ENCODE measurements at regions not wholly inside any gene's neighbourhood (a gene's known extent, or its start where the extent isn't known, plus 50 kb on each side); places are given as distances from the start of the nearest gene placed in this dataset.

GRCh38 chr5:168109441-168109840 is 182.0 kb upstream of the WWC1 start:
- intact Hi-C loops (cut with micrococcal nuclease; ENCODE audit: unreplicated experiment), result no loop called here
- no peaks in the 10 kb centered on the region for H3K4me1 ChIP-seq (ENCODE audit: insufficient read depth, low read length, poor library complexity, severe bottlenecking)
- H2AFZ ChIP-seq (ENCODE audit: low read length), result no peak overlapping the region
- no peaks in the 10 kb centered on the region for H3K36me3 ChIP-seq (ENCODE audit: insufficient read depth, low read length)
- no peaks in the 10 kb centered on the region for H3K9me2 ChIP-seq (ENCODE audit: insufficient read depth, low read length)
- no peaks in the 10 kb centered on the region for H3K79me2 ChIP-seq (ENCODE audit: insufficient read depth, low read depth, low read length)
- H3K27ac ChIP-seq (ENCODE audit: low read depth, low read length, poor library complexity, severe bottlenecking), result no peak overlapping the region
- no TSS peak for BruUV-seq (replicated peaks)
- ChIA-PET CTCF (ENCODE audit: unreplicated experiment) (no interaction called here), POLR2A (no interaction called here)
- no peak overlapping the region for H3K4me2 ChIP-seq (ENCODE audit: low read length)
- no peak for TF ChIP-seq CTCF (conservative IDR thresholded peaks at IDR 0.05; ENCODE audit: low read length)
- TF ChIP-seq EZH2phosphoT487 (IDR thresholded peaks at IDR 0.05; ENCODE audit: borderline replicate concordance, low read depth, low read length), result no peak
- DNase-seq (ENCODE audit: low spot score), result no peak
- no peak overlapping the region for H3K4me3 ChIP-seq (ENCODE audit: low read depth, low read length, poor library complexity, severe bottlenecking)
- no peaks in the 10 kb centered on the region for H3K9me3 ChIP-seq (ENCODE audit: low read length)
- no peaks in the 10 kb centered on the region for H4K20me1 ChIP-seq (ENCODE audit: insufficient read depth, low read length)

GRCh38 chr5:168110384-168110783 is 181.1 kb upstream of the WWC1 start:
- no peak overlapping the region for H3K27ac ChIP-seq (ENCODE audit: low read depth, low read length, poor library complexity, severe bottlenecking)
- ChIA-PET POLR2A (no interaction called here), CTCF (ENCODE audit: unreplicated experiment) (no interaction called here)
- no TSS peak for BruUV-seq (replicated peaks)
- intact Hi-C loops (cut with micrococcal nuclease; ENCODE audit: unreplicated experiment), result no loop called here
- TF ChIP-seq CTCF (conservative IDR thresholded peaks at IDR 0.05; ENCODE audit: low read length), result no peak
- TF ChIP-seq EZH2phosphoT487 (IDR thresholded peaks at IDR 0.05; ENCODE audit: borderline replicate concordance, low read depth, low read length), result no peak
- DNase-seq (ENCODE audit: low spot score), result no peak
- H3K4me2 ChIP-seq (ENCODE audit: low read length), result no peak overlapping the region
- H2AFZ ChIP-seq (ENCODE audit: low read length), result no peak overlapping the region
- no peaks in the 10 kb centered on the region for H3K9me2 ChIP-seq (ENCODE audit: insufficient read depth, low read length)
- H3K36me3 ChIP-seq (ENCODE audit: insufficient read depth, low read length), result no peaks in the 10 kb centered on the region
- H3K4me1 ChIP-seq (ENCODE audit: insufficient read depth, low read length, poor library complexity, severe bottlenecking), result no peaks in the 10 kb centered on the region
- no peaks in the 10 kb centered on the region for H3K9me3 ChIP-seq (ENCODE audit: low read length)
- no peaks in the 10 kb centered on the region for H3K79me2 ChIP-seq (ENCODE audit: insufficient read depth, low read depth, low read length)
- H3K4me3 ChIP-seq (ENCODE audit: low read depth, low read length, poor library complexity, severe bottlenecking), result no peak overlapping the region
- no peaks in the 10 kb centered on the region for H4K20me1 ChIP-seq (ENCODE audit: insufficient read depth, low read length)

- H3K9me2 ChIP-seq (ENCODE audit: insufficient read depth, low read length), result no peaks in the 10 kb centered on the region
- DNase-seq (ENCODE audit: low spot score), result no peak
- intact Hi-C loops (cut with micrococcal nuclease; ENCODE audit: unreplicated experiment), result no loop called here
- H4K20me1 ChIP-seq (ENCODE audit: insufficient read depth, low read length), result no peaks in the 10 kb centered on the region
- no TSS peak for BruUV-seq (replicated peaks)
- no peak overlapping the region for H3K4me2 ChIP-seq (ENCODE audit: low read length)
- H3K27ac ChIP-seq (ENCODE audit: low read depth, low read length, poor library complexity, severe bottlenecking), result no peak overlapping the region
- no peaks in the 10 kb centered on the region for H3K36me3 ChIP-seq (ENCODE audit: insufficient read depth, low read length)
- no peak overlapping the region for H3K4me3 ChIP-seq (ENCODE audit: low read depth, low read length, poor library complexity, severe bottlenecking)
- no peak overlapping the region for H2AFZ ChIP-seq (ENCODE audit: low read length)
- CTCF ChIA-PET (ENCODE audit: unreplicated experiment), result no interaction called here
- H3K9me3 ChIP-seq (ENCODE audit: low read length), result no peaks in the 10 kb centered on the region
- H3K4me1 ChIP-seq (ENCODE audit: insufficient read depth, low read length, poor library complexity, severe bottlenecking), result no peaks in the 10 kb centered on the region
- POLR2A ChIA-PET, result no interaction called here
- H3K79me2 ChIP-seq (ENCODE audit: insufficient read depth, low read depth, low read length), result no peaks in the 10 kb centered on the region
- TF ChIP-seq CTCF (conservative IDR thresholded peaks at IDR 0.05; ENCODE audit: low read length) (no peak), EZH2phosphoT487 (IDR thresholded peaks at IDR 0.05; ENCODE audit: borderline replicate concordance, low read depth, low read length) (no peak)
Observed at GRCh38 chr5:168110870-168111832, 180.3 kb upstream of the WWC1 start.
